Stimulated activated naive CD8-positive, alpha-beta T cell treated with anti-CD3 and anti-CD28 coated beads, Interleukin-15, amount 100 ng/mL, for 72 hours (primary cell): ENCODE measurements at regions not wholly inside any gene's neighbourhood (a gene's known extent, or its start where the extent isn't known, plus 50 kb on each side); places are given as distances from the start of the nearest gene placed in this dataset.
"Not testable (repeated sequence)": the region's sequence is repeated elsewhere in the genome, so short reads cannot be mapped to it uniquely, and the experiment has no call there.

Source experiments
- ATAC-seq: fragments of 150-1000 bp; cut with Tn5 transposase; 2 replicates; pipeline ENCODE4 v1.10.0; 2021; ENCODE audit warnings: mild to moderate bottlenecking, moderate library complexity
- DNase-seq, 2 donors: peaks; one replicate each; pipeline ENCODE4 v3.0.0; 2021 to 2022
- H3K27ac Mint-ChIP-seq, 2 donors: one replicate each; pipeline ENCODE4 v1.8.0; 2022; ENCODE audit warnings: mild to moderate bottlenecking in 2 of 2, mixed read lengths in 2 of 2, moderate library complexity in 2 of 2
- H3K27me3 Mint-ChIP-seq: one replicate; pipeline ENCODE4 v1.8.0; 2022; ENCODE audit warnings: mixed read lengths
- H3K4me1 Mint-ChIP-seq: one replicate; pipeline ENCODE4 v1.8.0; 2022; ENCODE audit warnings: mild to moderate bottlenecking, mixed read lengths
- H3K4me3 Mint-ChIP-seq, 2 donors: one replicate each; pipeline ENCODE4 v1.8.0; 2022; ENCODE audit warnings: mild to moderate bottlenecking in 2 of 2, mixed read lengths in 2 of 2, moderate library complexity in 1 of 2
- H3K9me3 Mint-ChIP-seq, 2 donors: one replicate each; pipeline ENCODE4 v1.8.0; 2022; ENCODE audit warnings: mixed read lengths in 2 of 2

DNA sequence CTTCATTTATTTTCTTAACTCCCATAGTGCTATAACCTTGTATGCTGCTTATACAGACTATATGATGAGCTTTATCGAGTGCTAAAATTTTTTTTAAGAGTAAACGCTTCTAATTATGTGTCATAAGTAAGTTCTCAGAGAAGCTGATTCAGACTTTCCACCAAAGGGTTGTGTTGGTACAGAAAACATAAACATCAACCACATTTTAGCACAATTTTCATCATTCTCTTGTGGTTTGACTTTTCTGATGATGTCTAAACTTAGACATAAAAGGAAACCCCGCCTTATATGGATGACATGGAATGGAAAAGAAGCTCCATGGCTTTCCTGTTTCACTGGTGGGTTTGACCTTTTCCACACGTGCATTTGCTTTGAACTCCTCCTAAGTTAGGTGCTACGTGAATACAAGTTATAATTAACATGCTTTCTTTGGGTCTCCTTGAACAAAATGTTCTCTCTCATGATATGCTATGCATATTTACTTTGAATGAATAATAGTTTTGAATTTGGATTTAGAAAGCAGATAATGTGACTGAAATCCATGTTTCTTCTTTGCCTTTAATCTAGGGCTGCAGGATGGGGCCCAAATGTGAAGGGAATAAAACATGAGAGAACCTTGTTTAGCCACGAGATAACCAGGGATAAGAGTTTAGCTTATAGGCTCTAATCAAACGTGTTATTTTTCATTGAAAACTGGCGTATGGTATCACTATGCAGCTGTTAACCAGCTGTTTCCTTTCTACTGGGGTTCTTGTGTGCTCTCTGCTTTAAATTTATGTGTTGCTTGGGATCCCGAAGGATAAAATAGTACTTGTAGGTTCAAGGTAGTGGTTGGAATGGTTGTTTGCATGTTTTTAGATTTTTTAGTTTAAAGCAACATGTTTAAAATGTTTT, 127.1 kb upstream of the AHI1 start:
- H3K9me3 Mint-ChIP-seq = peaks cover 21 to 22% of the 10 kb centered on the region in 2 donors
- peak overlapping the region; percentile 85 to 97 for H3K27ac Mint-ChIP-seq
- ATAC-seq (peak; percentile 90), DNase-seq (no peak)
- peak overlapping the region; percentile 13 to 73 for H3K4me3 Mint-ChIP-seq
- no peaks in the 10 kb centered on the region for H3K27me3 Mint-ChIP-seq
- peaks cover 56% of the 10 kb centered on the region for H3K4me1 Mint-ChIP-seq

DNA sequence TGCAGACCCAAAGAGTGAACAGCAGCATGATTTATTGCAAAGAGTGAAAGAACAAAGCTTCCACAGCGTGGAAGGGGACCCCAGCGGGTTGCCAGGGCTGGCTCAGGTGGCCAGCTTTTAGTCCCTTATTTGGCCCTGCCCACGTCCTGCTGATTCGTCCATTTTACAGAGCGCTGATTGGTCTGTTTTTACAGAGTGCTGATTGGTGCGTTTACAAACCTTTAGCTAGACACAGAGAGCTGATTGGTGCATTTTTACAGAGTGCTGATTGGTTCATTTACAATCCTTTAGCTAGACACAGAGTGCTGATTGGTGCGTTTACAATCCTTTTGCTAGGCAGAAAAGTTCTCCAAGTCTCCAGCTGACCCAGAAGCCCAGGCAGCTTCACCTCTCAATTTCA, 128.5 kb upstream of the AHI1 start:
- Mint-ChIP-seq H3K9me3 (peaks cover 21 to 22% of the 10 kb centered on the region in 2 donors), H3K4me1 (peaks cover 61% of the 10 kb centered on the region)
- not testable (repeated sequence) for H3K27me3 Mint-ChIP-seq, H3K27ac Mint-ChIP-seq, ATAC-seq, DNase-seq, H3K4me3 Mint-ChIP-seq

DNA sequence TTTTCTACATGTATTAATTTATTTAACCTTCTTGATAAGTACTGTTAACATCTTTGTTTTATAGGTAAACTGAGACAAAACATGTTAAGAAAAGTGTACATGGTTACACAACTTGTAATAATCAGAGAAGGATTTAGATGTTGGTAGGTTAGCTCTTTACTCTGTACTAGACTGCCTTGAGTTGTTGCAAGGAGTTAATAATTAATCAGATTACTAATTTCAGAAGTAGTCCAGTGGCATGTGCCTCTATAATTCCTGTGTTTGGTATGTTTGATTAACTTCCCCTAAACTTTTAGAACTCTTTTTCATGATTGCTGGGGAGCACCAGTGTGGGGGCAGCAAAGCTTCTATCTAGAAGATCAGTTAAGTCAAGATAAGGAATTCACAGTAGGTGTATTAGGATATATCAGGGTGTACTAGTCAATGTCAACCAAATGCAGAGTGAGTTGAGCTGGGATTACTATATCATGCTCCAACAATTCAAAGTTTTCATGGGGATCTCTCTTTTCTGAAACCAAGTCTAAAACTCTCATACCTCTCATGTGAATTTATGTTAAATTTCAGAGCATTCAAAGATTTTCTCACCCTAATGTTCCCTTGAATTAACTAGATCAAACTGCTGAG, 129.7 kb upstream of the AHI1 start:
- Mint-ChIP-seq H3K9me3 (peaks cover 21 to 22% of the 10 kb centered on the region in 2 donors), H3K4me3 (no peak overlapping the region), H3K27ac (no peak overlapping the region), H3K27me3 (peaks cover 8% of the 10 kb centered on the region), H3K4me1 (peaks cover 62% of the 10 kb centered on the region)
- ATAC-seq (no peak), DNase-seq (no peak)

DNA sequence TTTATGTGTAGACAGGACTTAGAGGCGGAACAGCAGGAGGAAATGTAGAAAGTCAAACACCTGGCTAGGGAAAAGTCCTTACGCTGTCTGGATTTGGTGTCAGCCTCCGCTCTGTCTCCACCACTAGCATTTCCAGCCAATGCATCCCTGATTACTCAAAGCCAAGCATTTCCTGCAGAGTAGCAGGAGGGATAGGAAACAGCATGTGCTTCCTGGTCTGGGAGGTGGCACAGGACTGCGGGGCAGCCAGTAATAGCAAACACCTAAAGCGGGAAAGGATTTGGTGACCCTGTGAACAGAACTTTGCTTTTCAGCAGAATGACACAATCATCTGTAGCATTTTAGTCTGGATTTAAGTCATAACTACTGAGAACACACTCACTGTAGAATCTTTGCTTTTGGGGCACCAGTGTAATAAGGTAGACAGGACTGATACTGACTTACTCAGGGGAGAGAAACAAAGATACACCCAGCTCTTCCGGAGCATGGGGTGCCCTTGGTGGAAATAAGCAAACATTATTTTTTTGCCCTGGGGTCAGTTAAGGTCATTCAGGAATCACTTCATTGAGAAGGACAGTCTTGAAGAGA, 133.3 kb upstream of the AHI1 start:
- Mint-ChIP-seq H3K9me3 (peaks cover 8 to 16% of the 10 kb centered on the region in 2 donors), H3K4me3 (no peak overlapping the region), H3K4me1 (peaks cover 35% of the 10 kb centered on the region), H3K27me3 (peaks cover 18% of the 10 kb centered on the region), H3K27ac (no peak overlapping the region)
- ATAC-seq (peak; percentile 40), DNase-seq (no peak)

DNA sequence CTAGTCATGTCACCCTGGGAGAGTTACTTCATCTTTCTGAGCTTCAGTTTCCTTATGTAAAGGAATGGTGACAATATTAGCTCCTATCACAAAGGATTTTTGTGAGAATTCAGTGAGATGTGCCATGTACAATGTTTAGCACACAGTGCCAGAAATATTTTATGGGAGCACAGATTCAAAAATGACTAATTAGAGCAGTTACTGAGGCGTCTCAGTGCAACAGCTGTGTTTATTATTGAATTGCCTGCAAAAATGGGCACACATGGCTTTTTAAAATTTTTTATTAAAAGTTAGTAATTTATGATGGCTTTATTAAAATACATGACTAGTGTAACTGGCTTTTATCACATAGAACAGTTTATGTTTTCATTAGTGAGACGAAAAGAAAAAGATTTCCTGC, 134.3 kb upstream of the AHI1 start:
- no peak for DNase-seq
- H3K4me1 Mint-ChIP-seq = peaks cover 31% of the 10 kb centered on the region
- H3K27ac Mint-ChIP-seq = no peak overlapping the region
- peaks cover 15 to 16% of the 10 kb centered on the region in 2 donors for H3K9me3 Mint-ChIP-seq
- H3K4me3 Mint-ChIP-seq = no peak overlapping the region
- peaks cover 18% of the 10 kb centered on the region for H3K27me3 Mint-ChIP-seq
- ATAC-seq = no peak

DNA sequence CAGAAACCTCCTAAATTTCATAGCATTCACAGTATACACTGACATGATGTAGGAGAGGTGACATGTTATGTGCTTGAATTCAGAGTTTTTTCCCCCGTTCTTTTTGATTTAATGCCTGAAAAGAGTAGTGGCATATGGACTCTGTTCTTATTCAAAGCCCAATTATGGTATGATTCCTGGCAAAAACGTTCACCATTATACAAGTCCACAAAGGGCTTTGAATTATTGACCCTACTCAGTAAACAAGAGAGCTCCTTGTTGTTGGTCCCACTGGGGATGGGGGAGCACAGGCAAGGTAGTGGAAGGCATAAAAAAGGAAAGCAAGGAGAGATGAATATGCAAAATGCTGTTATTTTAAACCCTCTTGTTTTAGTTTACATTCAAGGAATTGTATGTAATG, 136.0 kb upstream of the AHI1 start:
- Mint-ChIP-seq H3K27ac (no peak overlapping the region), H3K9me3 (peaks cover 7 to 8% of the 10 kb centered on the region in 2 donors)

DNA sequence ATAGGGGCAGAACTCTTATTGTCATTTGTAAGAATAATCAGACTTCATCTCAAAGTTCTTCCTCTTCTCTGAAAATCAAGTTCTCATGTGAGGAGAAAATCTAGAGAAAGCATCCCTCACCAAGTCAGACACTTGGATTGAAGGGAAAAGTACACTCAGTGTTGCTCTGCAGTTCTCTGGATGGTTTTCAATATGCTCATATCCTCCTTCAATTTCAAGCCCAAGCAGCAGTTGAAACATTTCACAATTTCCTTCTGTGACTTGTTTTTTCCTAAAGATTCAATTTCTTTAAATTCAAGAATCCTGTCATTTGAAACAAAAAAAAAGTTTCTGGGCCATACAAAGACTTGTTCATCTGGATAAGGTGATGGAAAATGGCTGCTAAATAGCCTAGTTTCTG, 140.2 kb upstream of the AHI1 start:
- no peak overlapping the region for H3K27ac Mint-ChIP-seq
- H3K27me3 Mint-ChIP-seq = peaks cover 11% of the 10 kb centered on the region
- ATAC-seq (no peak), DNase-seq (no peak)
- peaks cover 15 to 20% of the 10 kb centered on the region in 2 donors for H3K9me3 Mint-ChIP-seq
- no peak overlapping the region for H3K4me3 Mint-ChIP-seq
- H3K4me1 Mint-ChIP-seq = peaks cover 29% of the 10 kb centered on the region

More for the DNA sequence above, 136.0 kb upstream of the AHI1 start:
- no peak for DNase-seq
- peaks cover 20% of the 10 kb centered on the region for H3K4me1 Mint-ChIP-seq
- peaks cover 18% of the 10 kb centered on the region for H3K27me3 Mint-ChIP-seq
- no peak for ATAC-seq
- no peak overlapping the region for H3K4me3 Mint-ChIP-seq

DNA sequence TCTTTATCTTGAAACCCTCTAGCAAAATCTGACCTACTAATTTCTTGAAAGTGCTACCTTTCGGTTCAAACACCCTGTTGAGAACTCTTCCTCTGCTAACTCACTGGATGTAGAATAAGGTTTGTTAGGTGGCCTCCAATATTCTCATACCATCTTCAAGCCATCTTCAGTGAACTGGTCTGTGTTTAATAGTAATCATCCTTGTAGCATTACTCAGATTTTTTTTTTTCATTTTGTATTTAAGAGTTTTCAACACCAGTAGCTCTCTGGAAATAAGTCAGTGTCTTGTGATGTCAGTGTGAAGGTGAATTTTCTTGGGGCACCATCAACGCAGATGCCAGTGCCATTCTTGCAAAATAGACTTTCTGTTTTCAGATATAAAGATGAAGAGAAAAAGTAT, 140.6 kb upstream of the AHI1 start:
- peaks cover 29% of the 10 kb centered on the region for H3K4me1 Mint-ChIP-seq
- ATAC-seq = no peak
- no peak overlapping the region for H3K27ac Mint-ChIP-seq
- H3K4me3 Mint-ChIP-seq = no peak overlapping the region
- peaks cover 15 to 20% of the 10 kb centered on the region in 2 donors for H3K9me3 Mint-ChIP-seq
- DNase-seq = no peak
- peaks cover 11% of the 10 kb centered on the region for H3K27me3 Mint-ChIP-seq

DNA sequence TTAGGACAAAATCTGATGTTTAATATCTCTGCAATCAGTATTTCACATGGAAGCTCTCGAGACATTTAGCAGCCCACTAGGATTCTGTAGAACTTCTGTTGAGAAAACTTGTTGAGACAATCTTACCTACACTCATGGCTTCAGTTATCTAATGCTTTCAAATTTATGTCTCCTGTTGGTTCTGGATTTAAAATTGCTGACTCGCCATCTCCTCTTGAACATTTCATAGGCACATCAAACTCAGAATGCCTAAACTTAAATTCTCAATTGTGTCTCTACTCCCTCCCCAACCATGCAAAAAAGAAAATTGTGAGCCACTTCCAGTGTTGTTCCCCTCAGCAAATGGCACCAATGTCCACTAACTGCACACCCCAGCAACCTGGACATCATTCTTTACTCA, 142.5 kb upstream of the AHI1 start:
- no peak for DNase-seq
- H3K4me3 Mint-ChIP-seq = peak overlapping the region in 1 of 2 donors; percentile 44

DNA sequence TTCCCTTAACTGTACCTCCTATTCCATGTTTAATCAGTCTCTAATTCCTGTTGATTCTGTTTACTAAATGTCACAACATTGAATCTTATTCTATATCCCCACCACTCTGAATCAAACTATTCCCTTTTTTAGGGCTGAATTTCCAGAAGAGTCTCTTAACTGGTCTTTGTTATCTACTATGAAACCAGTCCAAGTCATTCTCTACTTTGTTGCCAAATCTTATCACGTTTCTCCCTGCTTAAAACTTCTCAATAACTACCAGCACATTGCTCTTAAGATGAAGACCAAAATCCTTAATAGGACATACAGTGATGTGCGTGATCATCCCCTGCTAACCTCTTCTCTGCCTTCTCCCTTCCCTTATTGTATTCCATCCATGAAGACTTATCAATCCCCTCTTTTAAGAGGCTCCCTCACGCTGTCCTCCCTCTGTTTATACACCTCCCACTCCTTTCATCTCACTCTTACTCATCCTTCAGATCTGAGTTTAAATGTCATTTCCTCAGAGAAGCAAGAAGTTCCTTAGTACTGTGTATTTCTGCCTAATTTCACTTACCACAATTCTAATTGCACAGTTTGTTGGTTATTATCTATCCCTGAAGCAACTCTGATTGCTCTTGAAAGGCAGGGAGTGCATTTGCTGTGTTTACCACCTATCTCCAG, 143.0 kb upstream of the AHI1 start:
- Mint-ChIP-seq H3K27ac (peak overlapping the region; percentile 0 to 5), H3K4me3 (peak overlapping the region; percentile 44 to 50), H3K27me3 (no peaks in the 10 kb centered on the region), H3K4me1 (peaks cover 39% of the 10 kb centered on the region), H3K9me3 (peaks cover 14 to 24% of the 10 kb centered on the region in 2 donors)
- ATAC-seq (peak; percentile 98), DNase-seq (no peak)

More for the DNA sequence above, 142.5 kb upstream of the AHI1 start:
- ATAC-seq = no peak
- Mint-ChIP-seq H3K4me1 (peaks cover 36% of the 10 kb centered on the region), H3K9me3 (peaks cover 14 to 24% of the 10 kb centered on the region in 2 donors), H3K27me3 (no peaks in the 10 kb centered on the region), H3K27ac (no peak overlapping the region)

DNA sequence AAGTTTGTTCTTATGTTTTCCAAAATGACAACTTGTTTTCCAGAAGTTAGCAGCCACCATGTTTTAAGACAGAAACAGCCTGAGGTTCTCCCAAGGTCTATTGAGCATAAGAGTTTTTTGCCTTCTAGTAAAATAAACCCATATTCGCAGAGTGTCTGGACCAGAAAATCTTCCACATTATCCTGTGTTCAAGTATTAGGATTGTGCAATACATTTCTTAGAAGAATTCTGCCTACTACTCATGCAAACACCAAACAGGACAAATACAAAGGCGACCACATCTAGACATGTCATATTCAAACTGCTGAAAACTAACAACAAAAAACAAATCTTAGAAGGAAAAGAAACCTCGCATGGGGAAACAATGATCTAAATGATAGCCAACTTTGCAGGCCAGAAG, 145.4 kb upstream of the AHI1 start:
- H3K4me3 Mint-ChIP-seq = peak overlapping the region in 1 of 2 donors; percentile 10
- ATAC-seq (no peak), DNase-seq (no peak)
- H3K27me3 Mint-ChIP-seq = no peaks in the 10 kb centered on the region
- H3K9me3 Mint-ChIP-seq = peaks cover 32% of the 10 kb centered on the region in 2 donors
- no peak overlapping the region for H3K27ac Mint-ChIP-seq
- H3K4me1 Mint-ChIP-seq = peaks cover 60% of the 10 kb centered on the region

DNA sequence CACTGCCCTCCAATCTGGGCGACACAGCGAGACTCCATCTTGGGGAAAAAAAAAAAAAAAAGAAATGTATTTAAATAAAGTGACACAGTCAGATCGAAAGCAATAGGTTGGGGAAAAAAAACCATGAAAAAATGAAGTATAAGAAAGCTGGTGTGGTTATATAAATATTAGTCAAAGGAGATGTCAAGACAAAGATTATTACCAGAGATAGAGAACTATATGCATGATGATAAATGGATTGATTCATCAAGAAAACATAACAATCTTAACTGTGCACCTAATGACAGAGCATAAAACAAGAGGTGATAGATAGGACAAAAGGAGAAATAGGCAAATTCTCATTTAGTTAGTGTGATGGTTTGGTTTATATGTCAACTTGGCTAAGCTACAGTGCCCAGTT, 146.9 kb upstream of the AHI1 start:
- ATAC-seq = no peak
- Mint-ChIP-seq H3K9me3 (peaks cover 40 to 47% of the 10 kb centered on the region in 2 donors), H3K27me3 (no peaks in the 10 kb centered on the region), H3K4me3 (peak overlapping the region in 1 of 2 donors; percentile 11), H3K4me1 (peaks cover 59% of the 10 kb centered on the region), H3K27ac (no peak overlapping the region)
- no peak for DNase-seq

DNA sequence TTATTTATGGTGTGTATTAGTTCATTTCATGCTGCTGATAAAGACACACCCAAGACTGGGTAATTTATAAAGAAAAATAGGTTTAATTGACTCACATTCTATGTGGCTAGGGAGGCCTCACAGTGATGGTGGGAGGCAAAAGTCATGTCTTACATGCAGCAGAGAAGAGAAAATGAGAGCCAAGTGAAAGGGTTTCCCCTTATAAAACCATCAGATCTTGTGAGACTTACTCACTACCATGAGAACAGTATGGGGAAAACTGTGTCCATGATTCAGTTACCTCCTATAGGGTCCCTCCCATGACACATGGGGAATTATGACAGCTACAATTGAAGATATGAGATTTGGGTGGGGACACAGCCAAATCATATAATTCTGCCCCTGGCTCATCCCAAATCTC, 150.0 kb upstream of the AHI1 start:
- Mint-ChIP-seq H3K27me3 (no peaks in the 10 kb centered on the region), H3K27ac (peak overlapping the region; percentile 34 to 78), H3K4me3 (peak overlapping the region; percentile 57 to 65), H3K4me1 (peaks cover 53% of the 10 kb centered on the region), H3K9me3 (peaks cover 35 to 71% of the 10 kb centered on the region in 2 donors)
- ATAC-seq = peak; percentile 91
- peak; percentile 36 to 46 for DNase-seq

DNA sequence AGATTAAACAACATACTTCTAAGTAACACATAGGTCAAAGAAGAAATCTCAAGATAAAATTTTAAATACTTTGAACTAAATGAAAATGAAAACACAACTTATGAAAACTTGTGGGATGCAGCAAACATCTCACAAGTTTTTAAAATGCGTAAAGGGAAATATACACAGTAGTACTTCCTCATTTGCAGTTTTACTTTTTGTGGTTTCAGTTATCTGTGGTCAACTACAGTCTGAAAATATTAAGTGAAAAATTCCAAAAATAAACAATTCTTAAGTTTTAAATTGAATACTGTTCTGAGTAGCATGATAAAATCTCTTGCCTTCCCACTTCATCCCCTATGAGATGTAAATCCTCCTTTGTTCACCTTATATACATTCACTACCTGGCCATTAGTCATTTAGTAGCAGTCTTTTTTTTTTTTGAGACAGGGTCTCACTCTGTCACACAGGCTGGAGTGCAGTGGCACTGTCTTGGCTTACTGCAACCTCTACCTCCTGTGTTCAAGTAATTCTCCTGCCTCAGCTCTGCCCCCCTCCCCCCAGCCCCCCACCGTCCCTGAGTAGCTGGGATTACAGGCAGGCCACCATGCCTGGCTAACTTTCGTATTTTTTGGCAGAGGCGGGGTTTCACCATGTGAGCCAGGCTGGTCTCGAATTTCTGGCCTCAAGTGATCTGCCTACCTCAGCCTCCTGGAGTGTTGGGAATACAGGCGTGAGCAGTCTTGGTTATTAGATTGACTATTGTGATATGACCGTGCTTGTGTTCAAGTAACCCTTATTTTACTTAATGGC, 154.6 kb upstream of the AHI1 start:
- Mint-ChIP-seq H3K27ac (no peak overlapping the region), H3K4me3 (peak overlapping the region in 1 of 2 donors; percentile 41), H3K9me3 (peaks cover 47 to 79% of the 10 kb centered on the region in 2 donors), H3K4me1 (peaks cover 27% of the 10 kb centered on the region), H3K27me3 (no peaks in the 10 kb centered on the region)
- DNase-seq = no peak
- ATAC-seq = no peak

DNA sequence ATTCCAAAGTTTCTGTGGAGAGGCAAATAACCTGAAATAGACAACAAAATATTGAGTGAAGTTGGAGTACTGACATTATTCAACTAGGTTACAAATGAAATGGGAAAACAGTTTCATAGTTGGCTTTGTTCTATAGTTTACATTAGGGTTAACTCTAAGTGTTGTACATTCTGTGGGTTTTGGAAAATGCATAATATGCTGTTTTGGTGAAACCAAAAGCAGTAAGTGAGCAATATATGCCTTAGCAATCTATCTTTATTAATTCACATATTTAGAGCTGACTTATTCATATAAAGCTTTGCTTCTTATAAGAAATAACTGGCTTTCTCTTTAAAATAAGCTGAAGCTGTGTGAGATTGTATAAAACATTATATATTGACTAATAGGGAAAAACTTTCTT, 157.5 kb upstream of the AHI1 start:
- no peak overlapping the region for H3K27ac Mint-ChIP-seq
- no peak overlapping the region for H3K4me3 Mint-ChIP-seq
- ATAC-seq = no peak
- peaks cover 32 to 50% of the 10 kb centered on the region in 2 donors for H3K9me3 Mint-ChIP-seq
- no peak for DNase-seq
- H3K27me3 Mint-ChIP-seq = peaks cover 7% of the 10 kb centered on the region
- peaks cover 22% of the 10 kb centered on the region for H3K4me1 Mint-ChIP-seq
